HG03354 (cell line): ENCODE measurements at regions not wholly inside any gene's neighbourhood (a gene's known extent, or its start where the extent isn't known, plus 50 kb on each side); places are given as distances from the start of the nearest gene placed in this dataset.

Experiments
- ATAC-seq: cut with Tn5 transposase; IDR thresholded peaks from one replicate; pipeline ENCODE4 v1.9.1; 2021; ENCODE audit warnings: mild to moderate bottlenecking; ENCODE audit not compliant: unreplicated experiment, poor library complexity, severe bottlenecking

DNA sequence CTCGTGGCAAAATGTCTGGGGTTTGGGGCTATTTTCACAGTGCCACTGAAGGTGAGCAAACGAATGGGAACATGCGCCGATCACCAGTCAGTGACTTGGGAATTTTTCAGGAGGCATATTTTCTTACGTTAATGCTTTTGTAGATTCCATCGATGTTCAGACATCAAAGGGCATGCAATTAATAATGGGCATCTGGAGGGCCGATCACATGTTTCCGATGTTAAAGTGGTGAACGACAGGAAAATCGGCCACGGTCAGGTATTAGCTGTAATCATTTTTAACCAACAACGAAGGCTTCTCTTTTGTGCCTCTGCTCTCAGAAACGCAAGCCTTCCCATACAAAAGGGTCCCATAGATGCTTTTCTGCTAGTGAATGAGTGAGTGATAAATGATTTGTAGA lies 155.0 kb upstream of the PITX1 start:
- no peak for ATAC-seq

DNA sequence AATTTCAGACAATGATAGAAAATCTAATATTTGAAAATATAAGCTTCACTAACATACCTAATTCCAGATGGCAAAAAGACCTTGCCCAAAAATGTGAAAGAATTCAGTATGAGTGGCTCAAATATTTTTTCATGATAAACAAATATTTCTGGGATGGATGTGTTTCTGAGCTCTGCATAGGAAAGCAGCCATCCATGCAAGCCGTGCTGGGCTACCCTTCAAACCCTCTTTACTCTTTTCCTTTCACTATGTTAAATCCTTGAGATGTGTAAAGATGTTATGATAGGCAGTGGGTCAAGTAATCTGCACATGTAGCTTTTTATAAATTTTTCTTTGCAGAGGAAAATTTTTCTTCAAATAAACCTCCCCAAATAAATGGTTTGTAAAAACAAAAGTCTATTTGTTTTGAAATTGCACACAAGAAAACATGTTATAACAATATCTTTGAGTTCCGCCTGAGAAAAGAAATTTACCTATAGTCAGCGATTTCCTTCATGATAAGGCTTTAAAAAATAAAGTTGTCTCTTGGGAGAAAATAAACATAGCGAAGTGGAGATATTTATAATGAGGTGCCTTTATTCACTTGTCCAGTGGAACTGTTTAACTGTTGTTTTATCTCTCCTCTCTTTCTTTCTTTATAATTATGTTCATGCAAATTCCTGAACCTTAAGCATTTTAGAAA lies 154.3 kb upstream of the PITX1 start:
- ATAC-seq: no peak

DNA sequence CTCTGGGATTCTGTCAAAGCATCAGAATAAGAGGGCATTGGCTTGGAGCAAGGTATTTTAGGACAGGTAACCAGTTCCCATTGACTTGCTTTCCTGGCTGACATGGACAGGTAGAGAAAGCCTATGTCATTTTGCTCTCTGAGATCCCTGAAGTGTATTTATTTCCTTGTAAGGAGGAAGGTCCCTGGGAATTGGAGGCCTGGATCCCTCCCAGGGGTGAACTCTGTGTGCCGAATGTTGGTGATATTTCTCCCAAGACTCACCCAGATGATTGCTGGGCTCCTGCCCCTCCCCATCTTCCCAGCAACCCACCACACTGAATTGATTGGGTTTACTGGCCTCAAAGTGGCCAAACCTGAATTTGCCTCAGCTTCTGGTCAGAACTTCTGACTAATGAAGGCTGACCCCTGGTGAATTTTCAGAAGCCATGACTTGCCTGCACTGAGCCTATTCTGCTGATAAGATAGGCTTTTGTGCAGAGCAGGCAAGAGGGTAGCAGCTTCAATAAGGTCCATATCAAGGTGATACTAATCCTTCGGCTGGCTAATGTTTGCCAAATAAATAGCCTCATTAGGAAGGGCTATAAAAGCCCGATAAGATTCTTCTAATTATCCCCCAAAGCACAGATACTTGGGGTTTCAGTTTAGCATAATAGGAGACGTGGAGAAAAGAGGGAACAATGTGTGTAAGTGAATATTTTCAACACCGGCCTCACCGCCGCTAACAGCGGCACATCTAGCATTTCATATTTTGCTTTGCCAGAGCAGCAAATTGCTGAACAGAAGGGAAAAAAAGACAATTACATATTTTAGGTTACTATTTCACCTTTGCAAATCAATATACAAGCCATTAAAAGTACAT lies 152.9 kb upstream of the PITX1 start:
- no peak for ATAC-seq

DNA sequence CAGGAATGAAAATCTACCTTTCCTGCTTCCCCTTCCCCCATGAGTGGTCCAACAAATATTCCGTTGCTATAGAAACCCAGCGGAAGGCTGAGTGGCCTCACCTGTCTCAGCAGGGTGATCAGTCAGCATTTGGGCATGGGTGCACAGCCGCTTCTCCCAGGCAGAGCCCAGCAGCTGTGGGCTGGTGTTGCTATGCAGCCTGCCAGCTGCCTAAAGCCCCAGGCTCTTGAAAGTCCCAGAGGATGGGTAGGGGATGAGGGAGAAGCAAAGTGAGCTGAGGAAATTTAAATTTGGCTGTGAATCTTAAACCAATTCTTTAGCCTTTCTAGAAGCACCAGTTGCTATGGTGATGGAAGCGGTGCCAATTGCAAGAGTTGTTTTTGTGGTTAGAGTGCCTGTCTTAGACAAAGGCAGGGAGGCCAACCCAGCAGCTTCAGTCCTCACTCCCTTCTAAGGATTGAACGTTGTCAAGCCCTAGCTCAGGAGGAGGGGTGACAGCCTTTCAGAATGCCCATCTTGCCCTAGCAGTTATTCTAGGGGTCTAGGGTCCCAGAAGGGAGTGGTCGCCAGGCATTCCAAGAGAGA lies 151.5 kb upstream of the PITX1 start:
- no peak for ATAC-seq

DNA sequence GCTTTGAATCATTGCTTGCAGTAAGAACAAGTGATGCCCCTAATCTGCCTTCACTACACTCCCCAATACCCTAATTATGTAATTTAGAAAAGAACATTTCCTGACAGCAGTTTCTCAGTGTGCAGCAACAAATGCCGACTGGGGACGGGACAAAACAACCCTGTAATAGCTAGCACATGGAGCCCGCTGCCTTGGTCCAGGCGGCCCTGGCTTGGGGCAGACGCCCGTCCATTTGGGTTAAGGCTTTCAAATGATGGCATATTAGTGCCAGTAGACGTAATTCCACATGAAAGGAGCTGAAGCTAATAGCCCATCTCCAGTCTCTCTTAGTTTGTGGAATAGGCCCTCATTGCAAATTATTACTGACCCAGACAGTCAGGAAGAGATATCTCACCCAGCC lies 150.6 kb upstream of the PITX1 start:
- ATAC-seq: no peak

DNA sequence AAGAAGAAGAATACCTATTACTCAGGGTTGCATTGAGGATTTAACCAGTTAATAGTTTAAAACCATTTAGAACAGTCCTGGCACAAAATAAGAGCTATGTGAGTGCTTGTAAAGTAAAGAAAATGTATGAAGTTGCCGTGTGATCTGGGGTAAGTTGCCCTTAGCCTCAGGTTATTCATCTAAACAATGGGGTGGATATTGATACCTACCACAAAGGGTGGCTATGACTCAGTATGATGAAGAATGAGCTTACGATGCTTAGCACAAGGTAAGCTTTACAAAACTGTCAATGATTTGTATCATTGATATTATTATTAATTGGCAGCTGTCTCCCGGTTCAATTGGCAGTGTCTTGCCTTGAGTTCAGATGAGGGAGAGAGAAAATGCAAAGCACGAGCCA lies 149.4 kb upstream of the PITX1 start:
- no peak for ATAC-seq

DNA sequence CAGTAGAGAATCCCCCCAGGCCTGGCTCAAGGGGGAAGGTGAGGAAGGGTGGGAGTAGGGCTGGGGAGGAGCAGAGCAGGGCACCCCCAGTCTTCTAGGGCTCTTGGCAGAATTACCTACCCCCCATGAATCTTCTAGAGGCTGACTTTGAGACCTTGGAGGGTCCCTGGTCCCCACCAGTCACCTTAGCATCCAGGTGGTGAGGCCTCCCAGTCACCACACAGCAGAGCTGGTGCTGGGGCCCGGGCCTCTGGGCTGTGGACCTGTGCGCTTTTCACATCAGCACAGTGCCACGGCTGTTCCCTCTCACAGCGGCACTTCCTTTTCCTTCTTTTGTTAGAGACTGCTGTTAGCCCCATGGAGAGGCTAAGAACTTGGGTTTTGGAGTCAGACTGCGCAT lies 148.6 kb upstream of the PITX1 start:
- ATAC-seq: no peak

DNA sequence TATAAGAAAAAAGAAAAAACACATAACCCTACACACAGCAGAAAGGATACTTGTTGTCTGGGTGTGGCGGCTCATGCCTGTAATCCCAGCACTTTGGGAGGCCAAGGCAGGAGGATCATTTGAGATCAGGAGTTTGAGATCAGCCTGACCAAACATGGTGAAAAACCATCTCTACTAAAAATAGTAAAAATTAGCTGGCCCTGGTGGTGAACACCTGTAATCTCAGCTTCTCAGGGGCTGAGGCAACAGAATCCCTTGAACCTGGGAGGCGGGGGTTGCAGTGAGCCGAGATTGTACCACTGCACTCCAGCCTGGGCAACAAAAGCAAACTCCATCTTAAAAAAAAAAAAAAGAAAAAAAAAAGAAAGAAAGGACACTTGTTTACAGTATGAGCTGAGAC lies 147.6 kb upstream of the PITX1 start:
- no peak for ATAC-seq

DNA sequence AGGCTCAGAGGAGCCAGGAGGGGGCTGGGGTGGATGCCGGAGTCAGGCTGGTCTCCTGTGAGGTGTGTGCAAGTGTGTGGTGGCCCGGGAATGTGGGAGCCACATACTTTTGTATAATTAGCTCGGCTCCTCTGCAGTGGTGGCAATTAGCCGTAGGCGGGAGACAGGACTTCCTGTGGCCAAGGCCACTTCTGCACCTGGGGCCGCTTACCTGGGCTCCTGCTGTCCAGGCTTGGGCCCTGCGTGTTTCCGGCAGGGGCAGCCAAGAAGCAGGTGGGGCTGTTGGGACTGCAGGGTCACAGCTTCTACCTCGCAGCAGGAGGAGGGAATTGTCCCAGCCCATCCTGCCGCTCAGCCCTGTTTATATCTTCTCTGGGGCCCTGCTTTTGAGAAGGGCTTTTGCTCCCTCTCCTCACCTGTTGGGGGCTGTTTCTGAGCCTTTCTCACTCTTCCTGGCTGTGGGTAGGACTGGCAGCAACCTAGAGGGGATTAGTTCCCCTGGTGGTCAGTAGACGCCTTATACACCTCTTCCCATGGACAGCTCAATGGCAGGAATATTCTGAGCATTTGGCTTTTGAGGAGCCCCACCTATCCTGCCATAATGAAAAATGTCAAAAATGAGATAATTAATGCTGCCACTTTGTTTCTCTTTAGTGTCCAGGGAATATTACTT lies 145.4 kb upstream of the PITX1 start:
- no peak for ATAC-seq

DNA sequence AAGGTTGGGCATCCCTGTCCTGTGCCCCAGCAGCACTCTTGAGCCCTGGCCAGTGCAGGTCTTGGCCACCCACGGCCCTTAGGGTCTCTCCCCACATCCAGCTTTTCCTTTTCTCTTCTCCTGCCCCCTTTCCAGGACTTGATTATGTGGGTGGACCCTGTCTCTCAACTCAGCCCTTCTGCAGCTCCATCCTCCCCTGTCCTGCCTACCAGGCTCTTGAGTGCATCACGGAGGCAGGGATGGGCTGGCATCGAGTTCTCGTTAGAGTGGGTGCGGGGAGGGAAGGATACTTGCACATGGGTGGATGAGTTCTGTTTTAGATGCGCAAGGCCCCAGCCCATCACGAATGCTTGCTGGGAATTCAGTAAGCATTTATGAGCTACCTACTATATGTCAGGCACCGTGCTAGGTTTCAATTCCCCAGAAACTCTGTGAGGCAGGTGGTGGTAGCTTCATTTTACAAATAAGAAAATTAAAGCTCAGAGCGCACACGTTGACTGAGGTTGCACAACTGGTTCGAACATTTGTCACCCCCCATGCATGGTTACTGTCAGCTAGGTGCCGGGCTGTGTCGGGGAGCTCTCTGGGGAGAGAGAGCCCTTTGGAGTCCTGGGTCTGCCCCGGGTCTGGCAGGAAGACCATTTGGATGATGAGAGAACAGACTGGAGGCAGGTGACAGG lies 144.6 kb upstream of the PITX1 start:
- no peak for ATAC-seq

DNA sequence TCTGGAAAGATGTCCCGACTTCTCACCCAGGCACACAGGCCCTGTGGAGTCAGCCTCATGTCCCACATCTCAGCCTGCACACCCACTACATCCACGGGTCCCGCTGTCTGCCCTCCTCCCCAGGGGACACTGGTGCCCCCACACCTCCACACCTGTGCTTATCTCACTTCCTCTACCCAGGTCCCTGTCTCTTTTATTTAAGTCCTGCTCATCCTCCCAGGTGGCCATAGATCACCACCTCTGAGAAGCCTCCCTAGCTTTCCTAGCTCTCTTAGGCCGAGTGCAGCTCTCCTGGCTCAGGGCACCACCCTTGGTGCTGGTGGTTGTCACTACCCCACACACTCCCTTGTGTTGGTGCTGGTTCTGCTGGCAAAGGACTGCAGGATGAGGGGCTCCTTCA lies 143.6 kb upstream of the PITX1 start:
- no peak for ATAC-seq

DNA sequence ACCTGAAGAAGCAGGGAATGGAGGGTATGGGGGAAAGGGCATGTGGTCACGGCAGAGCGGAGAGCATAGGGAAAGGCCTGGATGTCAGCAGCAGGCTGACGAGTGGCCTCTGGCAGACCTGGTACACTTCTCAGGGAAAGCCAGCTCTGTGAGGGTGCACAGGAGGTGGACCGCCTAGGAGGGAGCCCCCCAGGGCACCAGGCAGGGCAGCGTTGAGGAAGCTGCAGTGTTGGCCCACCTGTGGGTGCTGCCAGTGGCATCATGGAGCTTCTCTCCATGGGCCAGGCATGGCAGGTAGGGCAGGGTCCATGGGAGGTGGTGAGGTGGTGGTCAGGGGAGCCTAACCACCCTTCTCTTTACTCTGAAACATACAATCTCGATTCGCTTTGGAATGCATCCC lies 143.0 kb upstream of the PITX1 start:
- no peak for ATAC-seq

DNA sequence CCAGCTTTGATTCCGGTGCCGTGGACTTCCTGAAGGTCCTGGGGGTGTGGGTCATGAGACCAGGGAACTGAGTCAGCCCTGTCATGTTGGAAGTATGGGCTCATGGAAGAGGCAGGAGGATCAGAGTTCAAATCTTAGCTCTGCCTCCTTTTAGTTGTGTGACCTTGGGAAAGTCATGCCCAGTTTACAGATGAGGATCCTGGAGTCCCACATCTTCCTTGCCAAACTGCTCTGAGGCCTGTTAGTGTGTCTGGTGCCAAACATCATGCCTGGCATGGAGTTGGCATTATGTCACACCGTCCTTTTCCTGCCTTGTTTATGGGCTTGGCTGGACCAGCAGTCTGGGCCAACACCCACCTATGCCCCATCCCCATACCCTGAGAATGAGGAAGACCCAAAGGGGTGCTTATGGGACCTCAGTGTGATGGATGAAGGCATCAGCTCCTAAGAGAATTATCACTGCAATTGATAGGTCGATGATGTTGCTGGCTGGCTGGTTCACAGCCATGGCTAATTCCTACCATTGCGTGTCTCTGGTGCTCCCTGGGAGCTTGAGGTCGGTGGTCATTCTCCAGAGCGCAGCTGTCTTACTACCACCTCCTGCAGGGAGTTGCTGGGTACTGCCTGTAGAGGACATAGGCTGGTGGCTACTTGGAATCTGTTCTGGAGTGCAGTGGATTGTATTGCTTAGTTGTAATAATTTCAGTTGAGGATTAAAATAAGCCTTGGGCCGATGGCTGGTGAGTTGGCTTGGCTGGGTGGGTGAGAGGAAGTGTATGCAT lies 140.5 kb upstream of the PITX1 start:
- no peak for ATAC-seq

DNA sequence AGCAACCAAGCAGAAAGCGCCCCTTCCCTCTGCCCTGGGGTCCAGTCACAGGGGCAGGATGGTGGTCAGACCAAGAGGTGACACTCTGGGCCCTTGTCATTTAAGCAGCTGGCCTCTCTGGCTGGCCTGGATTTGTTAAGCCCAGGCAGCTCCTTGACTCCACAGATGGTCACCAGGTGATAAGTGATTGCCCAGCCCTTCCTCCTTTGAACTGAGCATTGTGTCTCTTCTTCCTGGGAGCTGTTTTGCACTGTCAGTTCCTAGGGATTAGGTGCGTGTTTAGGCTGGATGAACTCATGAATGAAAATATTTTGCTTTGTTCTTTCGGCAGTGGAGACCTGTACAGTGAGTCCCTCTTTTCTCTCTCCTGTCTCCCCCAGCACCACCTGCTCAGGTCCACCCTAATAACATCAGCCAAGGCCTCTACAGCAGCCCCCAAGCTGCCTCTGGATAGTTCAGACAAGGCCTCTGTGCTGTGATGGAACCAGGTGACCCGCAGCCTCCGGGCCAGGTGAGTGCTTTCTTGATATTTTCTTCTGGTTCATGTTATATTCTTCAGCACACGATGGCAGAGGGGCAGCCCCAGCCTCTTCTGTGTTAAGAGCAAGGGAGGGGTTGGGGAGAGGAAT lies 139.7 kb upstream of the PITX1 start:
- no peak for ATAC-seq

DNA sequence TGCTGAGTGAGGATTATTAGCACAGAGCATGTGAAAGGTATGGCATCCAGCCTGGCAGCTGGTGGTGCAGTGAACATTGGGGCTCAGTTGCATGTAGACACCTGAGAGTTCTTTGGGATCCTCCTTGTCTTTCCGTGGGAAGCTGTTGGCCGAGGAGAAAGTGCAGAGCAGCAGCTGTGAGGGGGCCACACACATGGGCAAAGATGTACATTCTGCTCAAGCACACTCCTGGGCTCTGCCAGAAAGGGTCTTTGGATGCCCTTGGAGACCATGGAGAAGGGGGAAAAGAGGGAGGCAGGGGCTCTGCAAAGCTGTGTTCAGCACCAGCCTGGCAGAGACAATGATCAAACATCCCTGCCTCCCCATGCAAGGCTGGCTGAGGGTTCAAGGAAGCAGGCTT lies 138.7 kb upstream of the PITX1 start:
- no peak for ATAC-seq

DNA sequence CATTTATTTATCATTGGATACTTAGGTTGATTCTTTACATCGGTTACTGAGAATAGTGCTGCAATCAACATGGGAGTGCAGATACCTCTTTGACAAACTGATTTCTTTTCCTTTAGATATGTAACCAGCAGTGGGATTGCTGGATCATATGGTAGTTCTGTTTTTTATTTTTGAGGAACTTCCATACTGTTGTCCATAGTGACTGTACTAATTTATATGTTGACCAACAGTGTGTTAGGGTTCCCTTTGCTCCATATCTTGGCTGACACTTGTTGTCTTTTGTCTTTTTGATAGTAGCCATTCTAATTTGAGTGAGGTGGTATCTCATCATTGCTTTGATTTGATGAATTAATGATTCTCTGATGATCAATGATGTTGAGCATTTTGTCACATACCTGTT lies 137.3 kb upstream of the PITX1 start:
- ATAC-seq: no peak

DNA sequence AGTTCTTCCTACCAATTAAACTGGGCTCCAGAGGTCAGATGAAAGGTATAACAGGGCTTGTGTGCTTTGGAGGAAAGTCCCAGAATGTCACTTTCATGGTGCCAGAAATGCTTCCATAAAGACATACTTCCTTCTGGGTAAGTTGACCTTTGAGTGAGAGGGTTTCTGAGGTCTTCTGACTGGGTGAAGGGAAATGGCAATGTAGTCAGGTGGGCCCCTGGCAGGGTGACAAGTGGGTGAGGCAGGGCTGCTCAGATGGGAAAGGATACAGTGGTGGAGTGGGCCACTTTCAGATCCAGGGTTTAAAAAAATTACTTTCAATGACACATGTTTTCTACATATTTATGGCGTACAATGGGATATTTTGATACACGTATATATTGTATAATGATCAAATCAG lies 136.5 kb upstream of the PITX1 start:
- ATAC-seq: no peak

DNA sequence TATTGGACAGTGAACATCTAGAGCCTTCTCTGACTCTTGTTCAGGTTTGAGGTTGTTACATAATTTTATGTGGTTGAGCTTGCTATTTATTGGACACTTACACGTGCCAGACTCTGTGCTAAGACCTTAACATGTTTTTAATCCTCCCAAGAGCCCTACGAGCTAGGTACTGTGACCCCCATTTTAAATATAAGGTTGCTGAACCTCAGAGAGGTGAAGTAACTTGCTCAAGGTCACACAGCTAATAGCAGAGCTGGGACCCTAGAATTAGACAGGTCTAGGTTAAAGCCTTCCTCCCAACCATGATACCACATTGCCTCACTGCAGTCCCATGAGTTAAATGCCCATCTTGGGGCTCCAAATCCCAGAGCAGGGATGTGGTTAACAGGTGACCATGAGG lies 135.7 kb upstream of the PITX1 start:
- ATAC-seq: no peak

DNA sequence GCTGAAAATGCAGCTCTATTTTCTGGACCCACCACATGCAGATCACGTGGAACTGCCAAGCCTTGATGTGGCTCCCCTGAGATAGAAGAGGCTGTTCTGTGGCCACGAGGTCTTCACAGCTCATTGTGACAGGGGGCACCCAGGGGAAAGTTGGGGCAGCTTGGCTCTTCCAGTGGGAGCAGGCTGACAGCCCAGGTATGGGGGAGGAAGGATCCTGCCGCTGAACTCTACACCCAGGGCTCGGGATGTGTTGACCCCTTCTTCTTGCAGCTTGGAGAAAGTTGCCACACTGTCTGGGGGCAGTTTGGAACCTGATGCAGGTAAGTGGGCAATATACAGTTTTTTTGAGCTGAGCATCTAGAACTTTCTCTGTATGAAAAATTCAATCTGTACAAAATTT lies 133.6 kb upstream of the PITX1 start:
- ATAC-seq: no peak
